Activated CD8-positive, alpha-beta T cell treated with anti-CD3 and anti-CD28 coated beads for 36 hours (primary cell): ENCODE measurements at regions not wholly inside any gene's neighbourhood (a gene's known extent, or its start where the extent isn't known, plus 50 kb on each side); places are given as distances from the start of the nearest gene placed in this dataset.
A peak's percentile ranks its signal among the peaks of the same experiment; 100 is the strongest.

ENCODE experiments used
- ATAC-seq: fragments of 200-7000 bp; cut with Tn5 transposase; one replicate; pipeline ENCODE4 v1.10.0; 2021; ENCODE audit warnings: mild to moderate bottlenecking, moderate library complexity
- CTCF ChIA-PET: fragments of 350-600 bp; sonication (Branson Sonifier 250); formaldehyde crosslinking; loops from one replicate; lab custom pipeline; 2021; ENCODE audit warnings: antibody characterized with exemption; lab: Charles Lee
- POLR2A ChIA-PET: fragments of 350-600 bp; sonication (Branson Sonifier 250); formaldehyde crosslinking; loops from one replicate; lab custom pipeline; 2021; ENCODE audit warnings: antibody characterized with exemption; lab: Charles Lee
- DNase-seq: peaks from one replicate; pipeline ENCODE4 v3.0.0-alpha.2; 2020
- H3K27ac Mint-ChIP-seq: one replicate; pipeline ENCODE4 v1.8.0; 2021; ENCODE audit warnings: mild to moderate bottlenecking, mixed read lengths
- H3K27me3 Mint-ChIP-seq: one replicate; pipeline ENCODE4 v1.8.0; 2021; ENCODE audit warnings: mixed read lengths
- H3K36me3 Mint-ChIP-seq: one replicate; pipeline ENCODE4 v1.8.0; 2021; ENCODE audit warnings: low read depth, mixed read lengths
- H3K4me1 Mint-ChIP-seq: one replicate; pipeline ENCODE4 v1.8.0; 2021; ENCODE audit warnings: low read depth, mixed read lengths
- H3K4me3 Mint-ChIP-seq: one replicate; pipeline ENCODE4 v1.8.0; 2021; ENCODE audit warnings: mild to moderate bottlenecking, moderate library complexity, mixed read lengths
- H3K9me3 Mint-ChIP-seq: one replicate; pipeline ENCODE4 v1.8.0; 2021; ENCODE audit warnings: mixed read lengths
- CTCF ChIP-seq: fragments of 200-600 bp; IDR thresholded peaks from one replicate; pipeline ENCODE4 v1.8.0; 2022; ENCODE audit warnings: antibody characterized with exemption, mild to moderate bottlenecking
- intact Hi-C: fragments of 100-400 bp; cut with micrococcal nuclease; formaldehyde crosslinking; loops from one replicate; pipeline ENCODE4 v1.10.0; 2022

- TF ChIP-seq CTCF, result no peak
- Mint-ChIP-seq H3K4me3 (no peak overlapping the region), H3K27ac (no peak overlapping the region), H3K4me1 (peaks cover 18% of the 10 kb centered on the region), H3K9me3 (no peaks in the 10 kb centered on the region), H3K36me3 (no peaks in the 10 kb centered on the region), H3K27me3 (peaks cover 2% of the 10 kb centered on the region)
- no peak for DNase-seq
- ATAC-seq, result no peak
- CTCF ChIA-PET, result interaction anchor here (1.1 to 5.7 kb wide), 5 partner anchors 13 to 566 kb away, joined by 3 to 24 read pairs (median 5); no protein-coding TSS in a partner anchor
- POLR2A ChIA-PET, result no interaction called here
- intact Hi-C loops, result no loop called here
These were observed 212.3 kb downstream of the ERMARD start for GRCh38 chr6:169963581-169964297.

- H3K27me3 Mint-ChIP-seq, result peaks cover 2% of the 10 kb centered on the region
- H3K4me3 Mint-ChIP-seq, result peak overlapping the region; percentile 64
- ATAC-seq (no peak), DNase-seq (no peak)
- POLR2A ChIA-PET, result interaction anchor here (1.6 kb wide), 1 partner anchor 12 kb away, joined by 4 read pairs; no protein-coding TSS in a partner anchor
- no peaks in the 10 kb centered on the region for H3K9me3 Mint-ChIP-seq
- intact Hi-C loops, result no loop called here
- no peak for TF ChIP-seq CTCF
- CTCF ChIA-PET, result interaction anchor here (1.0 to 5.7 kb wide), 4 partner anchors 13 to 567 kb away, joined by 4 to 24 read pairs (median 5); no protein-coding TSS in a partner anchor
- peaks cover 26% of the 10 kb centered on the region for H3K4me1 Mint-ChIP-seq
- no peaks in the 10 kb centered on the region for H3K36me3 Mint-ChIP-seq
- no peak overlapping the region for H3K27ac Mint-ChIP-seq
These were observed 211.4 kb downstream of the ERMARD start for GRCh38 chr6:169962604-169963469.

- Mint-ChIP-seq H3K4me3 (peak overlapping the region; percentile 64), H3K9me3 (no peaks in the 10 kb centered on the region), H3K27me3 (peaks cover 2% of the 10 kb centered on the region), H3K36me3 (no peaks in the 10 kb centered on the region), H3K4me1 (peaks cover 26% of the 10 kb centered on the region), H3K27ac (peak overlapping the region; percentile 58)
- peak; percentile 69 for TF ChIP-seq CTCF
- ATAC-seq, result peak; percentile 65
- intact Hi-C loops, result no loop called here
- POLR2A ChIA-PET, result interaction anchor here (1.6 kb wide), 1 partner anchor 13 kb away, joined by 4 read pairs; no protein-coding TSS in a partner anchor
- DNase-seq, result peak; percentile 55
- CTCF ChIA-PET, result interaction anchor here (1.0 to 5.7 kb wide), 3 partner anchors 12 to 568 kb away, joined by 4 to 24 read pairs (median 5); no protein-coding TSS in a partner anchor
These were observed 210.5 kb downstream of the ERMARD start for GRCh38 chr6:169961772-169962561.

GRCh38 chr6:169960886-169961611, 209.6 kb downstream of the ERMARD start:
- CTCF ChIA-PET, result interaction anchor here (0.8 kb wide), 1 partner anchor 129 kb away, joined by 8 read pairs; no protein-coding TSS in a partner anchor
- H3K9me3 Mint-ChIP-seq, result no peaks in the 10 kb centered on the region
- POLR2A ChIA-PET, result interaction anchor here (1.6 kb wide), 1 partner anchor 14 kb away, joined by 4 read pairs; no protein-coding TSS in a partner anchor
- H3K4me1 Mint-ChIP-seq, result peaks cover 26% of the 10 kb centered on the region
- peak overlapping the region; percentile 58 for H3K27ac Mint-ChIP-seq
- H3K36me3 Mint-ChIP-seq, result no peaks in the 10 kb centered on the region
- intact Hi-C loops, result no loop called here
- TF ChIP-seq CTCF, result no peak
- DNase-seq, result no peak
- no peak for ATAC-seq
- H3K4me3 Mint-ChIP-seq, result peak overlapping the region; percentile 51
- H3K27me3 Mint-ChIP-seq, result peaks cover 2% of the 10 kb centered on the region
